ENCODE measurements at regions not wholly inside any gene's neighbourhood (a gene's known extent, or its start where the extent isn't known, plus 50 kb on each side); places are given as distances from the start of the nearest gene placed in this dataset.
A peak's percentile ranks its signal among the peaks of the same experiment; 100 is the strongest.

- H3K27me3 ChIP-seq (ENCODE audit: control insufficient read depth, insufficient read depth, low read length) = peaks cover 1% of the 10 kb centered on the region
- no peaks in the 10 kb centered on the region for H3K36me3 ChIP-seq (ENCODE audit: control insufficient read depth, insufficient read depth, low read length)
- TF ChIP-seq CTCF (IDR thresholded peaks at IDR 0.05; ENCODE audit: insufficient read depth, low read length, severe bottlenecking) = no peak
- no peak overlapping the region for H3K4me3 ChIP-seq (ENCODE audit: low read depth, low read length)
- peak; percentile 73 for DNase-seq (ENCODE audit: low read depth)
- no peak for FAIRE-seq
Measured at GRCh38 chr3:193971261-193971751, 164.6 kb upstream of the HES1 start.

GRCh38 chr3:193971966-193972365 lies 164.0 kb upstream of the HES1 start:
- H3K27me3 ChIP-seq (ENCODE audit: control insufficient read depth, insufficient read depth, low read length) = peaks cover 1% of the 10 kb centered on the region
- no peak overlapping the region for H3K4me3 ChIP-seq (ENCODE audit: low read depth, low read length)
- FAIRE-seq (no peak), DNase-seq (ENCODE audit: low read depth) (no peak)
- no peak for TF ChIP-seq CTCF (IDR thresholded peaks at IDR 0.05; ENCODE audit: insufficient read depth, low read length, severe bottlenecking)
- no peaks in the 10 kb centered on the region for H3K36me3 ChIP-seq (ENCODE audit: control insufficient read depth, insufficient read depth, low read length)

- peaks cover 1% of the 10 kb centered on the region for H3K27me3 ChIP-seq (ENCODE audit: control insufficient read depth, insufficient read depth, low read length)
- no peaks in the 10 kb centered on the region for H3K36me3 ChIP-seq (ENCODE audit: control insufficient read depth, insufficient read depth, low read length)
- H3K4me3 ChIP-seq (ENCODE audit: low read depth, low read length) = no peak overlapping the region
- FAIRE-seq (no peak), DNase-seq (ENCODE audit: low read depth) (no peak)
- TF ChIP-seq CTCF (IDR thresholded peaks at IDR 0.05; ENCODE audit: insufficient read depth, low read length, severe bottlenecking) = no peak
Measured at GRCh38 chr3:193972832-193973231, 163.1 kb upstream of the HES1 start.

- no peak for FAIRE-seq
- TF ChIP-seq CTCF (IDR thresholded peaks at IDR 0.05; ENCODE audit: insufficient read depth, low read length, severe bottlenecking) = no peak
- Histone ChIP-seq H3K4me3 (ENCODE audit: low read depth, low read length) (no peak overlapping the region), H3K36me3 (ENCODE audit: control insufficient read depth, insufficient read depth, low read length) (no peaks in the 10 kb centered on the region), H3K27me3 (ENCODE audit: control insufficient read depth, insufficient read depth, low read length) (peaks cover 1% of the 10 kb centered on the region)
- no peak for DNase-seq (ENCODE audit: low read depth)
Measured at GRCh38 chr3:193974191-193974652, 161.7 kb upstream of the HES1 start.

- Histone ChIP-seq H3K36me3 (ENCODE audit: control insufficient read depth, insufficient read depth, low read length) (no peaks in the 10 kb centered on the region), H3K4me3 (ENCODE audit: low read depth, low read length) (no peak overlapping the region), H3K27me3 (ENCODE audit: control insufficient read depth, insufficient read depth, low read length) (peaks cover 1% of the 10 kb centered on the region)
- no peak for DNase-seq (ENCODE audit: low read depth)
- no peak for FAIRE-seq
- no peak for TF ChIP-seq CTCF (IDR thresholded peaks at IDR 0.05; ENCODE audit: insufficient read depth, low read length, severe bottlenecking)
Measured at GRCh38 chr3:193974671-193975535, 161.0 kb upstream of the HES1 start.

All from bronchial epithelial cell (primary cell).